ENCODE measurements at regions not wholly inside any gene's neighbourhood (a gene's known extent, or its start where the extent isn't known, plus 50 kb on each side); places are given as distances from the start of the nearest gene placed in this dataset.

DNA sequence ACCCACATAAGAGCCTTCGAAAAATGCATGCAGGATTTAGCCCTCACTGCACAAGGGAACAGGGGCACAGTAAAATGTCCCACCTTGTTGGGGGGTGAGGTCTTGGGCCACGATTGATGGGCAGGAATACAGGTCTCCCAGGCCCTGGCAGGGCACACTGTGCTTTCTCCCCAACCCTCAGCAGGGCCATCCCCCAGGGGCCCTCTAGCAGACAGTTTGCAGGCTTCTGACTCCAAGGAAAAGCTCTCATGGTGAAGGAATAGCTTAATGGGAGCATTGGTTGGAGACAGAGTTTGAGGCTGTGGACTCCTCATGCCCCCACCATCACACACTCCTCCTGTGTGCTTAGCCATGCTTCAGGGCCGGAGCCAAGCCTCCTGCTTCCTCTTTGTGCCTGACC, 484.6 kb downstream of the ZNF536 start:
- TF ChIP-seq, protein P1, sequence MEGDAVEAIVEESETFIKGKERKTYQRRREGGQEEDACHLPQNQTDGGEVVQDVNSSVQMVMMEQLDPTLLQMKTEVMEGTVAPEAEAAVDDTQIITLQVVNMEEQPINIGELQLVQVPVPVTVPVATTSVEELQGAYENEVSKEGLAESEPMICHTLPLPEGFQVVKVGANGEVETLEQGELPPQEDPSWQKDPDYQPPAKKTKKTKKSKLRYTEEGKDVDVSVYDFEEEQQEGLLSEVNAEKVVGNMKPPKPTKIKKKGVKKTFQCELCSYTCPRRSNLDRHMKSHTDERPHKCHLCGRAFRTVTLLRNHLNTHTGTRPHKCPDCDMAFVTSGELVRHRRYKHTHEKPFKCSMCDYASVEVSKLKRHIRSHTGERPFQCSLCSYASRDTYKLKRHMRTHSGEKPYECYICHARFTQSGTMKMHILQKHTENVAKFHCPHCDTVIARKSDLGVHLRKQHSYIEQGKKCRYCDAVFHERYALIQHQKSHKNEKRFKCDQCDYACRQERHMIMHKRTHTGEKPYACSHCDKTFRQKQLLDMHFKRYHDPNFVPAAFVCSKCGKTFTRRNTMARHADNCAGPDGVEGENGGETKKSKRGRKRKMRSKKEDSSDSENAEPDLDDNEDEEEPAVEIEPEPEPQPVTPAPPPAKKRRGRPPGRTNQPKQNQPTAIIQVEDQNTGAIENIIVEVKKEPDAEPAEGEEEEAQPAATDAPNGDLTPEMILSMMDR (IDR thresholded peaks at IDR 0.05), result no peak
- TF ChIP-seq EP300 (IDR thresholded peaks at IDR 0.05) (no peak), POLR2A (IDR thresholded peaks at IDR 0.05) (no peak)
- Histone ChIP-seq H3K9me3 (peaks cover 0 to 3% (median 0%) of the 10 kb centered on the region in 4 donors), H3K4me1 (no peaks in the 10 kb centered on the region), H3K27me3 (no peaks in the 10 kb centered on the region), H3K4me3 (no peak overlapping the region), H3K27ac (no peak overlapping the region), H3K36me3 (no peaks in the 10 kb centered on the region)
- no peak for DNase-seq (ENCODE audit: low spot score in 2 of 2)
- 85 to 90% methylated on average over 3 of the region's 3 CpGs for WGBS, 2 donors

DNA sequence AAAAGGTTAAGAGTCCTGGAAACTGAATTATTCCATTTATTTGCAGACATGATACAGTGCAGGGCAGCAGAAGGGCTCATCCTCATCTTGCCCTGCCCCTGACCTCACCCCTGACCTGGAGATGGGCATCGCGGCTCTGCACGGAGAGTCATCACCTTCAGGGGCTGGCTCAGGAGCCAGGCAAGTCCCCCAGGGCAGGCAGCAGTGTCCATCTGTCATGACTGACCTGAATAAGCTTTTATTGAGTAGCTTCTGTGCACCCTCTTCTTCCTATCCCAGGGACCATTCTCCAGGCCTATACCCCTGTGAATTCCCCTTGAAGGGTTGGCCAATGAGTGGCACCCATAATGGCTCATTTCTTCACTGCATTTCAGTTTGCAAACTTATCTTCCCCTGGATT, 484.2 kb downstream of the ZNF536 start:
- TF ChIP-seq EP300 (IDR thresholded peaks at IDR 0.05) (no peak), POLR2A (IDR thresholded peaks at IDR 0.05) (no peak)
- TF ChIP-seq, protein P1 (IDR thresholded peaks at IDR 0.05), result no peak
- no peak overlapping the region for H3K4me3 ChIP-seq
- H3K27me3 ChIP-seq, result no peaks in the 10 kb centered on the region
- H3K27ac ChIP-seq, result no peak overlapping the region
- H3K9me3 ChIP-seq, result peaks cover 0 to 3% (median 0%) of the 10 kb centered on the region in 4 donors
- no peaks in the 10 kb centered on the region for H3K4me1 ChIP-seq
- 62 to 63% methylated on average over 3 of the region's 3 CpGs for WGBS, 2 donors
- DNase-seq (ENCODE audit: low spot score in 2 of 2), result no peak
- no peaks in the 10 kb centered on the region for H3K36me3 ChIP-seq

DNA sequence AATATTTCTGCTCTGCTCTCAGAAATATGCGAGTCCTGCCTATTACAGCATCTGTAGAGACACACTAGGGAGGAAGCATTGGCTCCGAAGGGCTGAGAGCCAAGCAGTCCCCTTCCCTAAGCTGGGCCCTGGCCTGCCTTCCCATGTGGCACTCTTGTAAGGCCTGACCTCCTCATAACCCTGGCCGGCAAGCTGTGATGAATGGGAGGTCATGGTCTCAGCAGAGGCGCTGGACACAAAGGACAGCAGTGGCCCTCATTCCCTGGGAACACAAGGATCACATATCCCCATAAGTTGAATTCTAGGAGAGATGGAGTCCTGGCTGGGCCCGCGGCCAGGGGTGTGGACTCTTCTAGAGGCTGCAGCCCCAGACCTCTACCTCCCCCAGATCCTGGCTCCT, 483.3 kb downstream of the ZNF536 start:
- Histone ChIP-seq H3K27ac (no peak overlapping the region), H3K36me3 (no peaks in the 10 kb centered on the region), H3K4me3 (no peak overlapping the region), H3K9me3 (peaks cover 0 to 3% (median 0%) of the 10 kb centered on the region in 4 donors), H3K27me3 (no peaks in the 10 kb centered on the region), H3K4me1 (no peaks in the 10 kb centered on the region)
- TF ChIP-seq POLR2A (IDR thresholded peaks at IDR 0.05) (no peak), EP300 (IDR thresholded peaks at IDR 0.05) (no peak)
- TF ChIP-seq, protein P1 (IDR thresholded peaks at IDR 0.05), result no peak
- DNase-seq (ENCODE audit: low spot score in 2 of 2), result no peak
- WGBS, 2 donors, result 36 to 43% methylated on average over 5 to 6 of the region's 6 CpGs

DNA sequence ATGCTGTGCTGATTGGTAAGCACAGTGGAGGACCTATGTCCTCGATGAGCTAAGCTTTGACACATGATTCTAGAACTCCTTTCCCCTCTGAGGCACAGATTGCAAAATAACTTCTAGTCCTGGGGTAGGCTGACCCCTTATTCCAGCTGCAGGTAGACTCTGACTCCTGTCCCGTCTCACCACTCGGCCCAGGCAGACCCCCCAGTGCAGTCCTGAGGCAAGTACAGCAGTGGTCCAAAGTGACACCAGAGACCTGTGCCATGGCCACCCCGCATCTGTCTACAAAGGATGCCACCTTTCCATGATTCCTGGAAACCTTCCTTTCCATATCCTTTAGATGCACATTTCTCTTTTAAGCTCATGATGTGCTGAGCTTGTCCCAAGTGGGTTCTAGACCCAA, 482.5 kb downstream of the ZNF536 start:
- H3K27ac ChIP-seq, result no peak overlapping the region
- no peaks in the 10 kb centered on the region for H3K9me3 ChIP-seq
- TF ChIP-seq, protein P1 (IDR thresholded peaks at IDR 0.05), result no peak
- TF ChIP-seq POLR2A (IDR thresholded peaks at IDR 0.05) (no peak), EP300 (IDR thresholded peaks at IDR 0.05) (no peak)
- H3K4me3 ChIP-seq, result no peak overlapping the region
- H3K36me3 ChIP-seq, result no peaks in the 10 kb centered on the region
- H3K27me3 ChIP-seq, result no peaks in the 10 kb centered on the region
- DNase-seq (ENCODE audit: low spot score in 2 of 2), result no peak
- H3K4me1 ChIP-seq, result no peaks in the 10 kb centered on the region
- 90 to 93% methylated on average over 4 of the region's 4 CpGs for WGBS, 2 donors

DNA sequence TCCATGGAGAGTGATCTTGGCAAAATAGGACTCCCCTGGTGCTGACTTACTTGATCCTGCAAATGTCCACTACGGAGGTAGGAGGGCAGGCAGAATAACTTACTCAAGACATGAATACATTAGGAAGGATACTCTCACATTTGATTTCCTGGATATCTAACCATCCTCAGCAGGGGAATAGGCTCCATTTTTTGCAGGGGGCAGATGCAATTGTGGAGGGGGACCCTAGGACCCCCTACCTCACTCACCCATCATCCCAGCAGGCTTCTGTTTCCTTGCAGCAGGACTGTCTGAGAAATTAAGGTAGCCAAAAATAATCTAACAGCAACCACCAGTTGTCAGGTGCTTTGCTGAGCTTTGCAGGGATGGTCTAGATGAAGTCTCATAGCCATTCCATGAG, 482.0 kb downstream of the ZNF536 start:
- H3K9me3 ChIP-seq, result no peaks in the 10 kb centered on the region
- no peak for DNase-seq (ENCODE audit: low spot score in 2 of 2)
- no peak overlapping the region for H3K4me3 ChIP-seq
- TF ChIP-seq, protein P1 (IDR thresholded peaks at IDR 0.05), result no peak
- no peak for TF ChIP-seq EP300 (IDR thresholded peaks at IDR 0.05)
- no peaks in the 10 kb centered on the region for H3K36me3 ChIP-seq
- H3K27ac ChIP-seq, result no peak overlapping the region
- peaks cover 0 to 2% (median 0%) of the 10 kb centered on the region in 4 donors for H3K4me1 ChIP-seq
- no peaks in the 10 kb centered on the region for H3K27me3 ChIP-seq
- 91 to 100% methylated on average over 1 of the region's 1 CpG for WGBS, 2 donors

All from tibial nerve (tissue), 4 donors.